Natural killer cell (primary cell): ENCODE measurements at regions not wholly inside any gene's neighbourhood (a gene's known extent, or its start where the extent isn't known, plus 50 kb on each side); places are given as distances from the start of the nearest gene placed in this dataset.

ENCODE experiments used
- ATAC-seq, 3 donors: fragments of 150-1000 bp in 2 of 3; fragments of 200-7000 bp in 1 of 3; cut with Tn5 transposase; 1 replicate in 1 of 3; 2 replicates in 2 of 3; pipeline ENCODE4 v1.10.0; 2021; ENCODE audit warnings: mild to moderate bottlenecking in 2 of 3, moderate library complexity in 2 of 3
- DNase-seq, 2 donors: peaks; one replicate each; pipeline versions ENCODE4 v3.0.0 to v3.0.0-alpha.2; 2013 to 2021; ENCODE audit warnings: mixed read lengths in 1 of 2
- H3K27ac ChIP-seq: one replicate; pipeline ENCODE4 v1.5.1; 2013; ENCODE audit warnings: mild to moderate bottlenecking, low read length
- H3K27me3 ChIP-seq: one replicate; pipeline ENCODE4 v1.6.1; 2013; ENCODE audit warnings: low read length; ENCODE audit not compliant: control insufficient read depth, insufficient read depth
- H3K36me3 ChIP-seq: one replicate; pipeline ENCODE4 v1.6.1; 2013; ENCODE audit warnings: low read length; ENCODE audit not compliant: control insufficient read depth, insufficient read depth
- H3K4me1 ChIP-seq: one replicate; pipeline ENCODE4 v1.6.1; 2013; ENCODE audit warnings: low read length; ENCODE audit not compliant: control insufficient read depth, insufficient read depth
- H3K4me3 ChIP-seq: one replicate; pipeline ENCODE4 v1.5.1; 2013; ENCODE audit warnings: low read length
- H3K9me3 ChIP-seq: one replicate; pipeline ENCODE4 v1.6.1; 2013; ENCODE audit warnings: low read length; ENCODE audit not compliant: control insufficient read depth, insufficient read depth
- H3K27ac Mint-ChIP-seq, 2 donors: one replicate each; pipeline ENCODE4 v1.8.0; 2022; ENCODE audit warnings: mild to moderate bottlenecking in 2 of 2, mixed read lengths in 2 of 2, moderate library complexity in 1 of 2
- H3K27me3 Mint-ChIP-seq, 2 donors: one replicate each; pipeline ENCODE4 v1.8.0; 2022; ENCODE audit warnings: low read depth in 2 of 2, mixed read lengths in 2 of 2
- H3K36me3 Mint-ChIP-seq: one replicate; pipeline ENCODE4 v1.8.0; 2022; ENCODE audit warnings: mixed read lengths
- H3K4me1 Mint-ChIP-seq, 2 donors: one replicate each; pipeline ENCODE4 v1.8.0; 2022; ENCODE audit warnings: mixed read lengths in 2 of 2
- H3K4me3 Mint-ChIP-seq: one replicate; pipeline ENCODE4 v1.8.0; 2022; ENCODE audit warnings: mild to moderate bottlenecking, moderate library complexity, mixed read lengths
- H3K9me3 Mint-ChIP-seq, 2 donors: one replicate each; pipeline ENCODE4 v1.8.0; 2022; ENCODE audit warnings: mixed read lengths in 2 of 2
- CTCF ChIP-seq: fragments of 200-600 bp; IDR thresholded peaks from one replicate; pipeline ENCODE4 v1.8.0; 2022; ENCODE audit warnings: antibody characterized with exemption
- WGBS: methylation state at CpG from one replicate; pipeline ENCODE4 v1.1.7; 2013; ENCODE audit warnings: missing lambda C conversion rate; ENCODE audit not compliant: insufficient coverage; 5-methylcytosine and 5-hydroxymethylcytosine counted together
- intact Hi-C: fragments of 100-400 bp; cut with micrococcal nuclease; formaldehyde crosslinking; loops from one replicate; pipeline ENCODE4 v1.14.2; 2022

- no peak overlapping the region for H3K4me3 ChIP-seq
- no peaks in the 10 kb centered on the region for H3K36me3 Mint-ChIP-seq
- ATAC-seq (no peak), DNase-seq (no peak)
- no peak for TF ChIP-seq CTCF
- no peaks in the 10 kb centered on the region for H3K36me3 ChIP-seq
- no peaks in the 10 kb centered on the region for H3K9me3 Mint-ChIP-seq
- H3K27ac Mint-ChIP-seq = no peak overlapping the region
- H3K27ac ChIP-seq = no peak overlapping the region
- no peaks in the 10 kb centered on the region for H3K27me3 ChIP-seq
- intact Hi-C loops = no loop called here
- no peaks in the 10 kb centered on the region for H3K9me3 ChIP-seq
- H3K4me3 Mint-ChIP-seq = no peak overlapping the region
- WGBS = 92% methylated on average over 9 of the region's 11 CpGs
- H3K27me3 Mint-ChIP-seq = peaks cover 0 to 8% of the 10 kb centered on the region in 2 donors
- peaks cover 23 to 37% of the 10 kb centered on the region in 2 donors for H3K4me1 Mint-ChIP-seq
- peaks cover 14% of the 10 kb centered on the region for H3K4me1 ChIP-seq
Measured at GRCh38 chr20:53658973-53659372, 65.3 kb upstream of the ZNF217 start.

GRCh38 chr20:53658322-53658721 is 64.7 kb upstream of the ZNF217 start:
- ATAC-seq (no peak), DNase-seq (no peak)
- Histone ChIP-seq H3K4me1 (peaks cover 19% of the 10 kb centered on the region), H3K36me3 (no peaks in the 10 kb centered on the region), H3K4me3 (no peak overlapping the region), H3K9me3 (no peaks in the 10 kb centered on the region), H3K27ac (no peak overlapping the region), H3K27me3 (no peaks in the 10 kb centered on the region)
- intact Hi-C loops = no loop called here
- Mint-ChIP-seq H3K27me3 (peaks cover 0 to 8% of the 10 kb centered on the region in 2 donors), H3K9me3 (no peaks in the 10 kb centered on the region), H3K4me1 (peaks cover 23 to 38% of the 10 kb centered on the region in 2 donors), H3K36me3 (no peaks in the 10 kb centered on the region), H3K27ac (no peak overlapping the region), H3K4me3 (no peak overlapping the region)
- WGBS = 90% methylated on average over 5 of the region's 5 CpGs
- no peak for TF ChIP-seq CTCF

GRCh38 chr20:53657732-53658131 is 64.1 kb upstream of the ZNF217 start:
- DNase-seq (no peak), ATAC-seq (no peak)
- no peak overlapping the region for H3K27ac Mint-ChIP-seq
- no peaks in the 10 kb centered on the region for H3K9me3 ChIP-seq
- H3K4me3 Mint-ChIP-seq = no peak overlapping the region
- H3K4me1 Mint-ChIP-seq = peaks cover 29 to 44% of the 10 kb centered on the region in 2 donors
- H3K9me3 Mint-ChIP-seq = no peaks in the 10 kb centered on the region
- no peak for TF ChIP-seq CTCF
- H3K27me3 ChIP-seq = no peaks in the 10 kb centered on the region
- no peak overlapping the region for H3K27ac ChIP-seq
- intact Hi-C loops = no loop called here
- no peaks in the 10 kb centered on the region for H3K36me3 Mint-ChIP-seq
- H3K36me3 ChIP-seq = no peaks in the 10 kb centered on the region
- peaks cover 0 to 8% of the 10 kb centered on the region in 2 donors for H3K27me3 Mint-ChIP-seq
- H3K4me1 ChIP-seq = peaks cover 23% of the 10 kb centered on the region
- 100% methylated on average over 1 of the region's 1 CpG for WGBS
- no peak overlapping the region for H3K4me3 ChIP-seq

GRCh38 chr20:53657279-53657678 is 63.6 kb upstream of the ZNF217 start:
- ATAC-seq = no peak
- Histone ChIP-seq H3K9me3 (no peaks in the 10 kb centered on the region), H3K4me3 (no peak overlapping the region), H3K27ac (no peak overlapping the region), H3K4me1 (peaks cover 23% of the 10 kb centered on the region), H3K27me3 (no peaks in the 10 kb centered on the region), H3K36me3 (no peaks in the 10 kb centered on the region)
- 83% methylated on average over 1 of the region's 1 CpG for WGBS
- H3K27me3 Mint-ChIP-seq = peaks cover 0 to 8% of the 10 kb centered on the region in 2 donors
- DNase-seq = no peak
- no peaks in the 10 kb centered on the region for H3K9me3 Mint-ChIP-seq
- no peaks in the 10 kb centered on the region for H3K36me3 Mint-ChIP-seq
- intact Hi-C loops = no loop called here
- peaks cover 34 to 49% of the 10 kb centered on the region in 2 donors for H3K4me1 Mint-ChIP-seq
- H3K4me3 Mint-ChIP-seq = no peak overlapping the region
- no peak for TF ChIP-seq CTCF
- H3K27ac Mint-ChIP-seq = peak overlapping the region in 1 of 2 donors; percentile 31
